HG02852 (cell line): ENCODE measurements at regions not wholly inside any gene's neighbourhood (a gene's known extent, or its start where the extent isn't known, plus 50 kb on each side); places are given as distances from the start of the nearest gene placed in this dataset.

Experiments
- ATAC-seq: cut with Tn5 transposase; IDR thresholded peaks from one replicate; pipeline ENCODE4 v1.9.1; 2021; ENCODE audit warnings: mild to moderate bottlenecking, moderate library complexity; ENCODE audit not compliant: unreplicated experiment

DNA sequence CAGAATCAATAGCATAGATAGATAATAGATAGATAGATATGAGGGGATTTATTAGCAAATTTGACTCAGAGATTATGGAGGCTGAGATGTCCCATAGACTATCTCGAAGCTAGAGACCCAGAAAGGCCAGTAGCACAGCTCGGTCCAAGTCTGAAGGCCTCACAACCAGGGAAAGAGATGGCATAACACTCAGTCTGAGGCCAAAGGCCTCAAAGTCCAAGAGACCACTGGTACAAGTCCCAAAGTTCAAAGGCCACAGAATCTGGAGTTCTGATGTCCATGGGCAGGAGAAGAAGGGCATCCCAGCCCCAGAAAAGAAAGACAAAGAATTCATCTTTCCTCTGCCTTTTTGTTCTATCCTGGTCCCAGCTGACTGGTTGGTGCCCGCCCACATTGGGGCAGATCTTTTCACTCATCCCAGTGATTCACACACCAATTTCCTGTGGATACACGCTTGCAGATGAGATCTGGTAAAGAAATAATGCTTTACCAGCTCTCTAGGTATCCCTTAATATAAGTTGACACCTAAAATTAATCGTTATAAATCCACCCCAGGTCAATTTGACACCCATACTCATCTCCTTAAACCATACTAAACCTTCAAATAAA lies 127.8 kb upstream of the FBN2 start:
- ATAC-seq: no peak

GRCh38 chr5:128667152-128667551 lies 129.1 kb upstream of the FBN2 start:
- ATAC-seq: no peak

- no peak for ATAC-seq
Observed at GRCh38 chr5:128667751-128668150, 129.7 kb upstream of the FBN2 start.

- ATAC-seq: no peak
Observed at GRCh38 chr5:128668921-128669320, 130.9 kb upstream of the FBN2 start.

DNA sequence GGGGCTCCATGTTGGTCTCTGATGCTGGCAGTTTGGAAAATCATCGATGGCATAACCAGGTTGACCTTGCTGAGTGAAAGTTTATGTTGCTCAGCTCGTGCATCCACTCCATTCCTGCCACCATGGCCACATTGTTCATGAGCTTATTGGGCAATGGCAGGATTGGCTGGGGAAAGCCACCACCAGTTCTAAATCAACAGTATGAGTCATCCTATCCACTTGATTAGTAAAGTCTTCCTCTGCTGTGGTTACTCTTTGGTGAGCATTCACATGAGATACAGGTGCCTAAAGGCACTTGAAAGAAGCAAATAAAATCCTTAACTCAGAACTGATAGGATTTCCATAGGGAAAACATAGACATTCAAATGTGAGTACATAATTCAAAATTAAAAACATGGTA lies 131.8 kb upstream of the FBN2 start:
- no peak for ATAC-seq

DNA sequence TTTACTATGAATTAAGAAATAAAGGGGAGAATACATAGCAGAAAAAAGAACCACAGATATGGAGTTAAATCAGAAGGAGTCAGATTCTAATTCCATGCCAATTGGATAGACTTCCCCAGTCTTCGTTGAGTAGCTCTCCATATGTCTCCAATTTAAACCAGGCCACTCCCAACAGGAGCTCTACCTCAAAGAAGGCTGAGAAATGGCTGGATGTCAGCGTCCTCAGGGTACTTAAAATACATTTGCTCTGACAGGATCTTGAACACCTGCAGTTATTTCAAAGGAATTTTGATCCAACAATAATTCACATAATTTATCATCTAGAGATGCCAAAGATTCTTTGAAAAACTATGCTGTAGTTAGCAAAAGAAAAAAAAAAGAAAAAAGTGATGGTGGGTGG lies 133.9 kb upstream of the FBN2 start:
- no peak for ATAC-seq

DNA sequence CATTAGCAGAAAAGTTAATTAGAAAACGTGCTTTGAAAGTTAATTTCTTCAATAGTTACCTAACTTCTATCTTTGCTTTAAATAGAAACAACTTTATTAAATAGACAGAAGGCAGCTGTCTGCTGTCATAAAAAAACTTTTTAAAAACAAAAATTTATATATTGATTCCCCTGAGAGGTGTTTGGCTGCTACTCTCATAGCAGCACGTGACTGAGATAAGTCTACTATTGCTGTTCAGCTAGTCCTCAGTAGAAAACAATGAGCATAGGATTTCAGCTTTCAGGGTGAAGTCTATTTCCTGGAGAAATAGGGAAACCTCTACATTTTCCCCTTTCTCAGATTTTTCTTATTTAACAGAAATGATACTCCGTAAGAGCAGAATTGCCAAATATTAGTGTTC lies 135.0 kb upstream of the FBN2 start:
- no peak for ATAC-seq

DNA sequence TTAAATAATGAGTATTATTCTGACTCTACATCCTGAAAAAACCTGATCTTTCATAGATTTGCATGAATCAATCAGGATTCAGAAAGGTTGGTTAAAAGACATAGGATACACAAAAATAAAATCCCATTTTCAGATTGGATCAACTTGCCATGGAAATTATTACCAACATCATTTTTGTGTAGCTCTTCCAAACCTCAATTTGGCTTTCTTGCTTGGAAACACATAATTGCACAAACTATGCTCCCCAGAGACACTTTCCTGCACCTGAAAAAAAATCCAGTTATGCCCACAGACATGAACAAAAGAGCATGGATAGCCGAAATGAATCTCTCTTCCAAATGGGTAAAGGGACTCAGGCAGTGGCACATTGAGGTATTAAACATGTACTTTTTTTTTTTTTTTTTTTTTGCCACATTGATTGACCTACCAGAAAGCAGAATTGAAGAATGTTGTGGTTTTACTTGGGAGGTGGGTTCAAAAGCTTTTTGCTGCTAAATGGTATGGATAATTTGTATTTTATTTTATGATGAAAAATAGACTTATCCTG lies 135.4 kb upstream of the FBN2 start:
- ATAC-seq: no peak

GRCh38 chr5:128673970-128674369 lies 135.9 kb upstream of the FBN2 start:
- no peak for ATAC-seq

- ATAC-seq: peak; percentile 87
Observed at GRCh38 chr5:128674837-128675446, 136.9 kb upstream of the FBN2 start.

GRCh38 chr5:128681096-128681495 lies 143.1 kb upstream of the FBN2 start:
- no peak for ATAC-seq

DNA sequence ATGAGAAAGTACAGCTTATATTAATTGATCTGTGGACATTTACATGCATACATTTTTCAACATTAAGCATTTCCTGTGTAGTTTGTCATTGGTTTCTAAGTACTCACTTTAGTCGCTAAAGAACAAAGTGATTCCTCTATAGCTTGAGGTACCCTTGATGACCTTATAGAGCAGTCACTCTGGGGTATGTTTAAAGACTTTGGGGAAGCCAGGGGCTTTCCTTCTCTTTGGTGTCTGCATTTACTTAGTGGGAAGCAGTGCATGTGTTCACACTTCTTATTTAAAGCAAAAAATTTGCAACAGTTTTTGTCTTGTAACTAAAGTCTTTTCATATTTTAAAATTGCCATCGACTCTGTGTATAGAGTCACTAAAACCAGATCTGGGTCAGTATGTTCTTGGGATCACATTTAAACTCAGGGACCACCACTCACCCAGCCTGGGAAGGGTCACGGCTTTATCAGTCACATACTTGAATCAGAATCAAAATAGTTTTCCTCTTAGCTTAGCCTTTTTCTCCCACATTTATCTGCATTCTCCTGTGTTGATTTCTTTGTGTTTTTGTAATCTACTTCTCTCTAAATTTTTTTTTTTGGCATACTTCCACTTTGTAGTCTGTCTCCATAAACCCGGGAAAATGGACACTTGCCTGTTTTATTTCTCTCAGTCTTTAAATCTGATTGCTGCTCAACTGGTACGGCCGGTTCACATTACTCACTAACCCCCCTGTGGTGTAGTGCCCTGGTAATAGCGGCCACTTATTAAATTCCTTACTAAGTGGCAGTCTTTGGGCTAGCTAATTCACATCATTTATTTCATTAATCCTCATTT lies 143.9 kb upstream of the FBN2 start:
- ATAC-seq: no peak

- ATAC-seq: no peak
Observed at GRCh38 chr5:128682669-128683068, 144.6 kb upstream of the FBN2 start.

GRCh38 chr5:128684961-128685360 lies 146.9 kb upstream of the FBN2 start:
- ATAC-seq: no peak

- ATAC-seq: no peak
Observed at GRCh38 chr5:128687930-128688329, 149.9 kb upstream of the FBN2 start.

DNA sequence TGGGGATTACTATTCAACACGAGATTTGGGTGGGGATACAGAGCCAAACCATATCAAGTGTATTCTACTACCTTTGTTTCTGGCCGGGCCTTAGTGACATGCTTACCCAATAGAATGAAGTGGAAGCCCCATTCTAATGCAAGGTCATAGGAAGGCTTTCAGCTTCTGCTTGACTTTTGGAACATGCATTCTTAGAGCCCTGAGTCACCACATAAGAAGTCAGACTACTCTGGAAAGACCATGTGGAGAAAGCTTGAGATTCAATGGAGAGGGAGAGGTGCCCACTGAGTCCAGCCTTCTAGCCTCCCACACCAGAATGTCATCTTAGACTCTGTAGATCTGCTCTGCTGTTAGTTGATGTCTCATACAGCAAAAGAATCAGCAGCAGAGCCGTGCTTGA lies 155.7 kb upstream of the FBN2 start:
- ATAC-seq: no peak

GRCh38 chr5:128695791-128696530 lies 157.9 kb upstream of the FBN2 start:
- ATAC-seq: no peak

- no peak for ATAC-seq
Observed at GRCh38 chr5:128701301-128701700, 163.3 kb upstream of the FBN2 start.

DNA sequence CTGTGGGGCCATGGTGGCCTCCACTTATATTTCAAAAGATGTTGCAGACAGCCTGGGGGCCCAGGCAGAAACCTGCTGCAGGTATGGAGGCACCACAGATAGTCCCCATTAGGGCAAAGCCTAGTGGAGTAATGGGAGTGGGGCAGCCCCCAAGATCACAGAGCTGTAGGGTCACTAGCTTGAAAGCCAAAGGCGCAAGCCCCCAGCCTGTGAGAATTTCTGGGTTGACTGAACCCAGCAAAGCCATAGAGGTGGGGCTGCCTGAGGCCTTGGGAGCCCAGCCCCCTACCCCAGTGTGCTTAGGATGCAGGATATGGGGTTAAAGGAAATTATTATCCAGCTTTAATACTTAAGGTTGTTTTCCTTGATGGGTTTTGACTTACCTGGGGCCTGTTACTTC lies 165.3 kb upstream of the FBN2 start:
- no peak for ATAC-seq

DNA sequence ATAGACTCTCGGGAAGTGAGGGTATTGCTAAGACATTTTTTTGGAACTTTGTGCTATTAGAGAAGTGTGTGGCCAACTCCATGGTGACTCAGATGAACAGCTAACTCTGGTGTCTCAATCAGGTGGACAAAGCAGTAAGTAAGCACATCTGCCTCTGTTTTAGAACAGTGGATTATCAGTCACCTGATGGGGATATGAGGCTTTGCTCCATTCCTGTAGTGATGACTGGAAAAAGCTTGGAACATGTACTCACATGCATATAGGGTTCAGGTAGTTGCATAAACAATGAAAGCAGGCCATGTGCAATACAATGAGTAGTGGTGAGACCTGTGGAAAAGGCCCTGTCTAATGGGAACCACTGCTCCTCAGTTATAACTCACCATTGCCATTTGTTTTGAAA lies 168.2 kb upstream of the FBN2 start:
- no peak for ATAC-seq

GRCh38 chr5:128708841-128709240 lies 170.8 kb upstream of the FBN2 start:
- no peak for ATAC-seq
